Forelimb muscle (tissue), 1 donor: ENCODE measurements at regions not wholly inside any gene's neighbourhood (a gene's known extent, or its start where the extent isn't known, plus 50 kb on each side); places are given as distances from the start of the nearest gene placed in this dataset.

Experiments
- DNase-seq: peaks from one replicate; pipeline ENCODE4 v3.0.0-alpha.2; 2013; ENCODE audit warnings: low read depth

DNA sequence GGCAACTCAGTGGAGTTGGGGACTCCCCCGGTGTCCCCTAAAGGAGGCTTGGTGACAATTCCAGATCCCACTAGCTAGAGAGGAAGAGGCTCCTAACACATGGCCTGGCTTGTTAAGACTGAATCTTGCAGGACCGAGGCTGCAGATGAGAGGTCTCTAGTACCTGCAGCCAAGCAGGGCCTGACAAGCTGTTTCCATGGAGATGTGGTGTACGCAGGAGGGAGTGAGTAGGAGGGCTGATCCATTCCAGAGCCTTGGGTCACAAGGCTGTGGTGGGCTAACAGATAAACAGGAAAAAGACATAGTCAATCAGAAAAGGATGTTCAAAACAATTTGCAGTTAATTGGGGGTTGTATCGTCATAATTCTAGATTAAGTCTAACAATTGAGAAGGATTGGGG is 77.3 kb upstream of the MKLN1 start:
- DNase-seq, result no peak

- no peak for DNase-seq
Observed at GRCh38 chr7:131251371-131251770, 76.3 kb upstream of the MKLN1 start.

GRCh38 chr7:131252976-131253375 is 74.7 kb upstream of the MKLN1 start:
- no peak for DNase-seq

DNA sequence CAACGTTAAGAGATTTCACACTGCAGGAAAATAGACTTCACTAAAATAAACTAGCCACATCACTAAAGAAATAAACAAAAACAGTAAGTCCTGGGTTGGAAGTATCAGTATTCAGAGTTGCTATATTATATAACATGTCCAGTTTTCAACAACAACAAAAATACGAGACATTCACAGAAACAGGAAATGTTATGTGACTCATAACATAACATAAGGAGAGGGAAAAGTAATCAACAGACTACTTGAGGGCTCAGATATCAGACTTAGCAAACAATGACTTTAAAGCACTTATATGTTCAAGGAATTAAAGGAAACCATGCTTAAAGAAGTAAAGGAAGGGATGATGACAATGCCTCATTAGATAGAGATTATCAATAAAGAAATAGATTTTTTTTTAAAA is 73.5 kb upstream of the MKLN1 start:
- DNase-seq, result no peak

- no peak for DNase-seq
Observed at GRCh38 chr7:131255242-131255641, 72.4 kb upstream of the MKLN1 start.

- DNase-seq, result no peak
Observed at GRCh38 chr7:131261476-131261994, 66.1 kb upstream of the MKLN1 start.

DNA sequence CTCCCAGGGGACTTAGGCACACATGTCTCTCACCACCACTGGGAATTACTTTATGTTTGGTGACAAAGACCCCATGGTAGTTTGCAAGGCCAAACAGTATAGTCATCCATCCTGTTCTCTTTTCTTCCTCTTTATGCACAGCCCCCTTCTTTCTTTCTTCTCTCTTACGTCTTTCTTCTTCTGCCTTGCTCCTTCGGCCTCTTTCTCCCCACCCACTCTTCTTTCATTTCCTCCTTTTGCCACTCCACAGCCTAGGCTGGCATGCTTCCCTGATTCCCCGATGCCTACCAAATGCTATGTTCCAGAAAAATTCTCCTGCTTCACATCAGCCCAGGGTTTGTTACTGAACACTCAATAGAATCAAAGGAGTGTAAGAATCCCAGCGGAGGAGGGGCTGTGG is 62.4 kb upstream of the MKLN1 start:
- no peak for DNase-seq

DNA sequence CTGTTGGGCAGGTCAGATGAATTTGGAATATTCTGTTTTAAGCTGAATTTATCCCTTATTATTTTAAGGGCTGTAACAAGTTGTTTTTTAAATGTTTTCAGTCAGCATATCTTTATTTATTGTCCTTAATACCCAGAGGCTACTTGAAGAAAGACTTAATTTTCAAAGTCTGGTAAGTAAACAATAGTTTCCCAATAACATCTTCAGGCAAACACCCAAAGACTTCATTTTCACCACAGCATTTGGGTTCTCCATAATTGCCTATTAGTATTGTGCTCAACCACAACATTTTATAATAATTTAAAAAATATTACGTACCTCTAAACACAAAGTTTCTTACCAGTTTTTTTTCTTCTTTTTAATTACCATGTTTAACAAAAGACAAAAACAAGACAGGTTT is 60.0 kb upstream of the MKLN1 start:
- DNase-seq, result no peak

- DNase-seq, result no peak
Observed at GRCh38 chr7:131268906-131269305, 58.8 kb upstream of the MKLN1 start.

GRCh38 chr7:131272086-131272485 is 55.6 kb upstream of the MKLN1 start:
- DNase-seq, result no peak

- DNase-seq, result no peak
Observed at GRCh38 chr7:131274986-131275385, 52.7 kb upstream of the MKLN1 start.

- DNase-seq, result no peak
Observed at GRCh38 chr7:131276190-131276589, 51.5 kb upstream of the MKLN1 start.

DNA sequence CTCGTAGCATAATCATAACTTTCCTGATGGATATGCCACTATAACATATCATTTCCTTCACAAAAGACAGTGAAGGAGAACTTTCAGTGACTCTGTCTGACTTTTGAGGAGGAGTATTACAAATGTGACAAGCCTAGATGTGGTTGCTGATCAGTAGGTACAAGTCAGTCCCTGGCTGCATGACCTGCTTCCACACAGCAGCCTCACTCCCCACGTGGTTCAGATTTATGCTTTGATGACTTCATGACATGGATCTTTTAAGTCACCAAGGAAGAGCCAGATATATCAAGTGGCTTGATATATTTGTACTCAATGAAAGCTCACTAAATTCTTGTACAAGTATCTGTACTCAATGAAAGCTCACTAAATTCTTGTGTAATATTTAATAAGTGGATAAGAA is 50.9 kb upstream of the MKLN1 start:
- no peak for DNase-seq
